ENCODE measurements at regions not wholly inside any gene's neighbourhood (a gene's known extent, or its start where the extent isn't known, plus 50 kb on each side); places are given as distances from the start of the nearest gene placed in this dataset.
"Not testable (repeated sequence)": the region's sequence is repeated elsewhere in the genome, so short reads cannot be mapped to it uniquely, and the experiment has no call there.

DNA sequence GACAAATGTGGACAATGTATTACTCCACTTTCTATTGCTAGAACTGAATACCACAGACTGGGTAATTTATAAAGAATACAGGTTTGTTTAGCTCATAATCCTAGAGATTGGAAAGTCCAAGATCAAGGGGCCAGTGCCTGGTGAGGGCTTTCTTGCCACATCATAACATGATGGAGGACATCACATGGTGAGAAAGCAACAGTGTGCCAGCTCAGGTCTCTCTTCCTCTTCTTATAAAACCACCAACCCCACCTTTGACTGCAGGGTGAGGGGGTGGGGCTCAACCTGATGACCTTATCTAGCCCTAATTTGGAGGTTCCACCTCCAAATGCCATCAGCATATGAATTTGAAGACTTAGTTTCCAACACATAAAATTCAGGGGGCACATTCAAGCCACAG, 105.7 kb upstream of the CXorf66 start:
- DNase-seq (ENCODE audit: low read depth in 2 of 2) = no peak

DNA sequence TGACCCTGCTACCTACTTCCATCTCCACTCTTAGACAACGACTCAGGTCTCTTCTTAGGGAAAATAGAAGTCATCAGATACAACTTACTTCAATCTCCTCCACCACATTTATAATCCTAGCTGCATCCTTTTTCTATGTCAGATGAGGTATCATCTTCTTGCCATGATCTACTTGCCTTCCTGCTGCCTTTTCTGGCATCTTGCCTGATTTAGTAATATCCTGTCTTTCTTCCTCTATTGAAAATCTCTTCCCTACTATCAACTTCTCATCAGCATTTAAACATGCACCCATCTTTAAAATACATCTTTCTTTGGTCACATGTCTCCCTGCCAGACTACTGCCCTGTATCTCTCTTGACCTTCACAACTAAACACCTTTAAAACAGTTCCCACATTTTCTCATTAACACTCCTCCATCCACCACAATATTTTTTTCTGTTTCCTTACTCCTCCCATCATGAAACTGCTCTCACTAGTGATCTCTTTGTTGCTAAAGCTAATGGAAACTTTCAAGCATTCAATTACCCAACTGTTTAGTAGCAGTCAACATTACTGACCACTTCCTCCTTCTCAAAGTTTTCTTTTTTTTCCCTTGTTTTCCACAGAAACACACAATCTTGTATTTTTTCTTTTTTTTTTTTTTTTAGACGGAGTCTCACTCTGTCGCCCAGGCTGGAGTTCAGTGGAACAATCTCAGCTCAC, 100.8 kb upstream of the CXorf66 start:
- DNase-seq (ENCODE audit: low read depth in 2 of 2) = no peak

DNA sequence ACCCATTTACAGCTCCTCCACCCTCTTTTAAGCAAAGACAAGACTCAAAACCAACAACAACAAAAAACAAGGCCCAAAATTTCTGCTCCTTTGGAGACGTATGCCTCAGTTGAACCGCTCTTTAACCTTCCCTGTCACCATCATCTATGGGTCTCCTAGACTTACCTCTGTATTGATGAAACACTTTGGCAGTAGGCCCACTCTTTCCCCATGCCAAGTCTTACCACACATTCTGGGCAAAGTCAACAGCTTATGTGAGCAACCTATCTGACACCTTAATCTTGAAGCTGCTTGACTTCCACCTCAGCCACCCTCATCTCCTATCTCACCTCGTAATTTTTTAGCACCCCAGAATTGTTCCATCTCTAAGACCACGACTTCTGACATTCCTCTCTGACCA, 99.7 kb upstream of the CXorf66 start:
- DNase-seq (ENCODE audit: low read depth in 2 of 2) = no peak

DNA sequence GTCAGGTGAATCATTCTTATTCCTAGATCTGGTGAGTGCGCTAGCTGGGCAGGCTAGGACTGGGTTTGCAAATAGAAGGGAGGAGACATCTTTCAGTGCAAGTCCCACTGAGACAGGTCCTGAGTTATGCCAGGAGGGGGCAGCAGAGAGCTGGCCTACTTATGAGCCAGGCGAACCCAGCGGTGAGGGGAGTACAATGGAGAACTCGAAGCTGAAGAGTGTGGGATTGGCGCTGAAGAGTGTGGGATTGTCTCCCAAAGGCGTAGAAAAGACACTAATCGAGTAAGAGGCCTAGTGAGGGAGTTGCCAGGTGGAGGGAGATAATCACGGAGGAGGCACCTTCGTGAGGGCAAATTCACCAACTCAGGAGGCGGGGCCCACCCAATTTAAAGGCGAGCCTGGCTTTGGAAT, 91.7 kb upstream of the CXorf66 start:
- DNase-seq (ENCODE audit: low read depth in 2 of 2) = peak; percentile 13 to 51

DNA sequence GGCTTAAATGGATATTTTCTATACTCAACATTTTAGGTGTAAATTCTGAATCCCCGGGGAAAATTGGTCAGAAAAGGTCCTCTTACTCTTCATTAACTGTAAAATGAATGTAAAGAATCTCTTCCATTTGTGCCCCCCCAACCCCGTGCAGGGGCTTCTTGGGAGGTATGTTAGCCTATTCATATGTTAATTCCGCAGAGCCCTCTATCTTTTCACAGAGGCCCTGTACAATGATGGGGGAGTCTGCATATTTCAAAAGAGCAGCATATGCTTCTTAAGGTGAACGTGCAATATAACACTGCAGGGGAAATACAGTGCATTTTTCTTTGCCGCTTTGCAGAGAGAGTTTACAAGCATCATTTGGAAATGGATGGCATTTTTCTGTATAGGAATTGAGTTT, 88.5 kb upstream of the CXorf66 start:
- no peak for DNase-seq (ENCODE audit: low read depth in 2 of 2)

DNA sequence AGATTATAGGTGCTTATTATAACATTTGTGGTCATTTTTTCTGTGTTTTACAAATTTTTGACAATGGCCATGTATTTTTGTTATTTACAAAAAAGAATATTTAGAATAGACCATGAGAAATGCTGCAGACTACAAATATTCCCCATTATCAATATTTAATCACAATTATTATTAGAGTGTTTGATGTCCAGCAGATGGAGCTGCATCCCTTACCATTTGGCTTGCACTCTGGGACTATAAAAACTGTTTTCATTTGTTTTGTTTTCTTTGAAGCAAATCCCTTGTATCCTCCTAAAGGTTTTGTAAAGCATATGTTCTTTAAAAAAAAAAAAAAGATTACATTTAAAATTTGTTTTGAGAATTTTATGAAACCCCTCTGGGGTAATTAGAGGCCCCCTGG, 85.6 kb upstream of the CXorf66 start:
- DNase-seq (ENCODE audit: low read depth in 2 of 2) = no peak

DNA sequence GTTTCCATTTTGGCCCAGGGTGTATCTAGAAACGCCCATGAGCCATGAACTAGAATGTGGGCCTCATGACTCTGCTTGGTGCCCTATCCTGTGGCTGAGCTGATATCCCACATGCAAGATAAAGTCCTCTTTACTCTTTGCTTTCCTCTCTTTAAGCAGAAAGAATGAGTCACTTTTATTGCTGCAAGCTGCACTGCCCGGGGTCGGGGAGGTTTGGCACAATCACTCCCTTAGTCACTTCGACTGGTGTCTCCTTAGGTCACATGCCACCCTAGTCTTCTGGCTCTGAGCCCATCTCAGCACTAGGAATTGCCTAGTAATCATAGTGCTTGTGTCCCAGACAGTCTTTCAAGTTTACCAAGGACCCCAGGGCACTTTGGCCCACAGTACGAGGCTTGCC, 75.1 kb upstream of the CXorf66 start:
- no peak for DNase-seq (ENCODE audit: low read depth in 2 of 2)

DNA sequence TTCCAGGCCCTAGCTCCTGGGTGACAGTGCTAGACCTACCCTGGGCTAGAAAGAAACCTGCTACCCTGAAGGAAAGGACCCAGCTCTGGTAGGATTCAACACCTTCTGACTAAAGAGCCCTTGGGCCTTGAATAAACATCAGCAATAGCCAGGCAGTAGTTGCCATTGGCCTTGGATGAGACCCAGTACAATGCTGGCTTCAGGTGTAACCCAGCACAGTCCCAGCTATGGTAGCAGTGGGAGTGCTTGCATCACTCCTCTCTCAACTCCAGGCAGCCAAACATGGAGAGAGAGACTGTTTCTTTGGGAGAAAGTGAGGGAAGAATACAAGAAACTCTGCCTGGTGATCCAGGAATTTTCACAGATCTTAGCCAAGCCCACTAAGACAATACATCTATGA, 73.5 kb upstream of the CXorf66 start:
- DNase-seq (ENCODE audit: low read depth in 2 of 2) = no peak

DNA sequence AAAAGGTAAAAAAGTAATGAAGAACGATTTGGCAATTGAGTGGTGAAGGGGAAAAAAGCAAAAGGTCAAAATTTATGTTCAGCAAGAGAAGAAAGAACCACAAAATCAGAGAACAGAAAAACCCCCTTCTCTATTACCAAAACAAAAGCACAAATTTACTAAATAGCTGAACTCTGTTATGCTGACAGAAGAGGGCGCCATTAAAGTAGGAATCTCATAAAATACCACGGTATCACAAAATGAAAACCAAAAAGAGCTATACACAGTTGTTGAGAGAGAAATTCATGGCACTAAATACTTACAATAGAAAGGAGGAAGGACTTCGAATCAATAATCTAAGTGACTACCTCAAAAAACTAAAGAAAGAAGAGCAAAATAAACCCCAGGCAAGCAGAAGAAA, 69.6 kb upstream of the CXorf66 start:
- no peak for DNase-seq (ENCODE audit: low read depth in 2 of 2)

DNA sequence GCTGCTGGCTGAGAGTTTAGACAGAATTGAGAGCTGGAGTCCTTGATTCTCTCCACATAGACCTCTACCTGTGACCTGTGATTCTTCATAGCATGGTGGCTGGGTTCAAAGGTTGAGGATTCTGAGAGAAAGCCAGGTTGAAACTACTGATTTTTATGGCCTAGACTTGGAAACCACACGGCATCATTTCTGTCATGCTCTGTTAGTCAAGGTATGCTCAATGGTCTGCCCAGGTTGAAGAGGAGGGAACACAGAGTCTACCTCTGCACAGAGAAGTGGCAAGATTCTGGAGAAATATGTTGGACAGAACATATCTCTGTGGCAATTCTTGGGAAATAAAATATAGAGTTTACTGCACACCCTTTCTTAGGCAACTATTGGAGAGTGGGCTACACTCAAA, 57.2 kb upstream of the CXorf66 start:
- DNase-seq (ENCODE audit: low read depth in 2 of 2) = no peak

DNA sequence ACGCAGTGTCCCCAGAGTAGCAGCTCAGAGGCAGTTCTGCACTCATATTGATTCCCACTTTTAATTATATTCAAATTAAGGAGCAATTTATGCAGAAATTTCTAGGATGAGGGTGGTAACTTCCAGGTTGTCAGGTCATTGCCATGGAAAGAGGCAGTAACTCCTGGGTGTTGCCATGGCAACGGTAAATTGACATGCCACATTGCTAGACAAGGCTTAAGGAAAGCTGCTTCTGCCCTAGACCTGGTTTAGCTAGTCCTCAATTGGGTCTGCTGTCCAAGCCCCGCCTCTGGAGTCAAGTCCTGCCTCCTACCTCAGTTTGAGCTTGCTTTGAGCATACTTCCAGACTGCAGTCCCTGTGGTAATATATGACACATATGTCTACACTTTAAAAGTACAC, 53.8 kb upstream of the CXorf66 start:
- DNase-seq (ENCODE audit: low read depth in 2 of 2) = not testable (repeated sequence)

Measured in stimulated activated CD4-positive, alpha-beta T cell treated with anti-CD3 and anti-CD28 coated beads, Interleukin-12 subunit alpha, Interleukin-12 subunit beta, amount 100 ng/mL, for 24 hours (primary cell).